Body of pancreas (tissue), 4 donors: ENCODE measurements at regions not wholly inside any gene's neighbourhood (a gene's known extent, or its start where the extent isn't known, plus 50 kb on each side); places are given as distances from the start of the nearest gene placed in this dataset.

Source experiments
- ATAC-seq: fragments of 150-250 bp; one replicate; pipeline ENCODE4 v1.9.1; 2016
- DNase-seq, 4 donors: peaks; one replicate each; pipeline ENCODE4 v3.0.0-alpha.2; 2019
- H3K27ac ChIP-seq, 4 donors: fragments of 200-600 bp; sonication (generic); 1 replicate in 3 of 4; 2 replicates in 1 of 4; pipeline versions ENCODE4 v1.5.1 to v1.6.1; 2016 to 2019; ENCODE audit warnings: mild to moderate bottlenecking in 1 of 4, mixed read lengths in 1 of 4, moderate library complexity in 1 of 4
- H3K27me3 ChIP-seq, 2 donors: fragments of 200-600 bp; sonication (generic); one replicate each; pipeline ENCODE4 v1.6.0; 2016; ENCODE audit warnings: mild to moderate bottlenecking in 1 of 2
- H3K36me3 ChIP-seq, 2 donors: fragments of 200-600 bp; sonication (generic); replicated peaks in 1 of 2; 2 replicates each; pipeline ENCODE4 v1.5.1; 2016; ENCODE audit warnings: low read depth in 2 of 2; ENCODE audit not compliant: insufficient read depth in 1 of 2
- H3K4me1 ChIP-seq: fragments of 200-600 bp; sonication (generic); one replicate; pipeline ENCODE4 v1.6.0; 2016
- H3K4me3 ChIP-seq, 2 donors: fragments of 200-600 bp; sonication (generic); 1 replicate in 1 of 2; 2 replicates in 1 of 2; pipeline ENCODE4 v1.5.1; 2016 to 2019
- H3K9me3 ChIP-seq, 3 donors: fragments of 200-600 bp; sonication (generic); 1 replicate in 2 of 3; 2 replicates in 1 of 3; pipeline ENCODE4 v1.5.1; 2016
- CTCF ChIP-seq, 7 experiments: fragments of 450-650 bp in 4 of 7; fragments of 200-600 bp in 3 of 7; sonication (generic) in 3 of 7; IDR thresholded peaks; one replicate each; pipeline ENCODE4 v1.5.1; 2016 to 2019; ENCODE audit warnings: antibody characterized with exemption in 7 of 7
- POLR2A ChIP-seq, 3 donors: fragments of 450-650 bp; IDR thresholded peaks; one replicate each; pipeline ENCODE4 v1.6.1; 2016; ENCODE audit warnings: antibody characterized with exemption in 3 of 3, mild to moderate bottlenecking in 2 of 3
- WGBS, 2 donors: methylation state at CpG; one replicate each; pipeline ENCODE4 v1.1.5; 2017; 5-methylcytosine and 5-hydroxymethylcytosine counted together
- intact Hi-C: fragments of 100-400 bp; cut with DNase I; formaldehyde crosslinking; loops from one replicate; pipeline ENCODE4 v1.15.1; 2023

GRCh38 chr14:100416921-100417860 is 94.1 kb downstream of the SLC25A47 start:
- no peak for TF ChIP-seq POLR2A (IDR thresholded peaks at IDR 0.05)
- TF ChIP-seq CTCF (IDR thresholded peaks at IDR 0.05), result peak; percentile 33 to 96 (median 74)
- Histone ChIP-seq H3K36me3 (no peaks in the 10 kb centered on the region), H3K4me3 (no peak overlapping the region), H3K27ac (peak overlapping the region in 3 of 4 donors; percentile 23 to 54 (median 32)), H3K4me1 (peaks cover 4% of the 10 kb centered on the region), H3K27me3 (no peaks in the 10 kb centered on the region), H3K9me3 (no peaks in the 10 kb centered on the region)
- ATAC-seq (peak; percentile 95), DNase-seq (peak; percentile 73 to 90 (median 82))
- intact Hi-C loops, result no loop called here
- WGBS, 2 donors, result 54 to 61% methylated on average over 12 of the region's 13 CpGs

- intact Hi-C loops, result no loop called here
- Histone ChIP-seq H3K27me3 (no peaks in the 10 kb centered on the region), H3K9me3 (no peaks in the 10 kb centered on the region), H3K4me1 (peaks cover 4% of the 10 kb centered on the region), H3K4me3 (no peak overlapping the region), H3K36me3 (no peaks in the 10 kb centered on the region), H3K27ac (no peak overlapping the region)
- no peak for DNase-seq
- 95 to 100% methylated on average over 4 of the region's 4 CpGs for WGBS, 2 donors
- no peak for TF ChIP-seq CTCF (IDR thresholded peaks at IDR 0.05)
- no peak for TF ChIP-seq POLR2A (IDR thresholded peaks at IDR 0.05)
- no peak for ATAC-seq
Measured at GRCh38 chr14:100419856-100420255, 96.7 kb downstream of the SLC25A47 start.

- H3K9me3 ChIP-seq, result no peaks in the 10 kb centered on the region
- TF ChIP-seq POLR2A (IDR thresholded peaks at IDR 0.05), result no peak
- no peak for TF ChIP-seq CTCF (IDR thresholded peaks at IDR 0.05)
- WGBS, 2 donors, result 48 to 83% methylated on average over 2 of the region's 2 CpGs
- intact Hi-C loops, result no loop called here
- ATAC-seq (no peak), DNase-seq (no peak)
- H3K4me1 ChIP-seq, result no peaks in the 10 kb centered on the region
- H3K36me3 ChIP-seq, result no peaks in the 10 kb centered on the region
- no peaks in the 10 kb centered on the region for H3K27me3 ChIP-seq
- no peak overlapping the region for H3K27ac ChIP-seq
- no peak overlapping the region for H3K4me3 ChIP-seq
Measured at GRCh38 chr14:100421756-100422470, 98.8 kb downstream of the SLC25A47 start.

- H3K4me3 ChIP-seq, result no peak overlapping the region
- H3K9me3 ChIP-seq, result no peaks in the 10 kb centered on the region
- no peaks in the 10 kb centered on the region for H3K27me3 ChIP-seq
- TF ChIP-seq CTCF (IDR thresholded peaks at IDR 0.05) (no peak), POLR2A (IDR thresholded peaks at IDR 0.05) (no peak)
- no peaks in the 10 kb centered on the region for H3K4me1 ChIP-seq
- 88 to 91% methylated on average over 12 of the region's 12 CpGs for WGBS, 2 donors
- H3K36me3 ChIP-seq, result no peaks in the 10 kb centered on the region
- ATAC-seq (no peak), DNase-seq (no peak)
- intact Hi-C loops, result no loop called here
- H3K27ac ChIP-seq, result no peak overlapping the region
Measured at GRCh38 chr14:100422556-100423316, 99.6 kb downstream of the SLC25A47 start.
